Activated CD4-positive, alpha-beta T cell treated with anti-CD3 and anti-CD28 coated beads for 36 hours (primary cell): ENCODE measurements at regions not wholly inside any gene's neighbourhood (a gene's known extent, or its start where the extent isn't known, plus 50 kb on each side); places are given as distances from the start of the nearest gene placed in this dataset.

Experiments used
- ATAC-seq: fragments of 200-7000 bp; cut with Tn5 transposase; one replicate; pipeline ENCODE4 v1.10.0; 2021; ENCODE audit warnings: mild to moderate bottlenecking, moderate library complexity
- CTCF ChIA-PET: fragments of 350-600 bp; sonication (Branson Sonifier 250); formaldehyde crosslinking; loops from one replicate; lab custom pipeline; 2021; ENCODE audit warnings: antibody characterized with exemption; lab: Charles Lee
- POLR2A ChIA-PET: fragments of 350-600 bp; sonication (Branson Sonifier 250); formaldehyde crosslinking; loops from one replicate; lab custom pipeline; 2021; ENCODE audit warnings: antibody characterized with exemption, inconsistent platforms; lab: Charles Lee
- DNase-seq: peaks from one replicate; pipeline ENCODE4 v3.0.0-alpha.2; 2020
- H3K27ac Mint-ChIP-seq: one replicate; pipeline ENCODE4 v1.8.0; 2021; ENCODE audit warnings: mixed read lengths
- H3K27me3 Mint-ChIP-seq: one replicate; pipeline ENCODE4 v1.8.0; 2021; ENCODE audit warnings: mixed read lengths
- H3K36me3 Mint-ChIP-seq: one replicate; pipeline ENCODE4 v1.8.0; 2021; ENCODE audit warnings: low read depth, mixed read lengths
- H3K4me1 Mint-ChIP-seq: one replicate; pipeline ENCODE4 v1.8.0; 2021; ENCODE audit warnings: mixed read lengths
- H3K4me3 Mint-ChIP-seq: one replicate; pipeline ENCODE4 v1.8.0; 2021; ENCODE audit warnings: mild to moderate bottlenecking, moderate library complexity, mixed read lengths
- H3K9me3 Mint-ChIP-seq: one replicate; pipeline ENCODE4 v1.8.0; 2021; ENCODE audit warnings: low read depth, mixed read lengths
- intact Hi-C, 2 experiments: fragments of 100-400 bp; cut with DNase I in 1 of 2; cut with micrococcal nuclease in 1 of 2; formaldehyde crosslinking; loops; one replicate each; pipeline versions ENCODE4 v1.14.2 to v1.15.1; 2022 to 2024; cut with DNase I, micrococcal nuclease

GRCh38 chr5:153050496-153051179 is 439.8 kb upstream of the GRIA1 start:
- H3K27ac Mint-ChIP-seq, result no peak overlapping the region
- POLR2A ChIA-PET, result no interaction called here
- DNase-seq, result no peak
- CTCF ChIA-PET, result no interaction called here
- no peaks in the 10 kb centered on the region for H3K4me1 Mint-ChIP-seq
- no peak overlapping the region for H3K4me3 Mint-ChIP-seq
- no peak for ATAC-seq
- intact Hi-C loops, result no loop called here
- H3K27me3 Mint-ChIP-seq, result no peaks in the 10 kb centered on the region
- H3K9me3 Mint-ChIP-seq, result peaks cover 5% of the 10 kb centered on the region
- H3K36me3 Mint-ChIP-seq, result no peaks in the 10 kb centered on the region

DNA sequence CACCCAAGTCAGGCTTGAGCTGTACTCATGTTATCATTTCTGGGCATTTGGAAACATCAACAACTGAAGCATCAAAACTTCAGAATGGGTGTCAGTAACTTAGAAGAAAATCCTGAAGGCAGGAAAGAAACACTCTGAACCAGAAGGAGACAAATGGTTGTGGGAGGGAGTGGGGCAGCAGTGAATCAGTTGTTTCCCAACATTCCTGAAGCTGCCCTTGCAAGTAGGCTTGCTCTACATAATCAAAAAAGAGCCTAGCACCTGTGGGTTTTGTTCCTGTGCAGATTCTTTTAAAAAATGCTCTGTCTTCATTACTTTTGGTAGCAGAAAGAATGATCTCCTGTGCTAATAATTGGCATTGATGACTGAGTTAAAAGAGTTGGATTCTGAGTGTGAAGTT is 424.2 kb upstream of the GRIA1 start:
- Mint-ChIP-seq H3K4me3 (no peak overlapping the region), H3K27me3 (no peaks in the 10 kb centered on the region), H3K9me3 (peaks cover 6% of the 10 kb centered on the region), H3K27ac (no peak overlapping the region), H3K4me1 (no peaks in the 10 kb centered on the region), H3K36me3 (no peaks in the 10 kb centered on the region)
- DNase-seq, result no peak
- POLR2A ChIA-PET, result no interaction called here
- CTCF ChIA-PET, result interaction anchor here (0.6 kb wide), 1 partner anchor 610 kb away, joined by 3 read pairs; no protein-coding TSS in a partner anchor
- intact Hi-C loops, result no loop called here
- ATAC-seq, result no peak

- DNase-seq (no peak), ATAC-seq (no peak)
- ChIA-PET POLR2A (no interaction called here), CTCF (no interaction called here)
- Mint-ChIP-seq H3K27ac (no peak overlapping the region), H3K4me3 (no peak overlapping the region), H3K4me1 (no peaks in the 10 kb centered on the region), H3K27me3 (no peaks in the 10 kb centered on the region), H3K9me3 (peaks cover 6% of the 10 kb centered on the region), H3K36me3 (no peaks in the 10 kb centered on the region)
- intact Hi-C loops, result no loop called here
Observed at GRCh38 chr5:153067869-153068268, 422.6 kb upstream of the GRIA1 start.

DNA sequence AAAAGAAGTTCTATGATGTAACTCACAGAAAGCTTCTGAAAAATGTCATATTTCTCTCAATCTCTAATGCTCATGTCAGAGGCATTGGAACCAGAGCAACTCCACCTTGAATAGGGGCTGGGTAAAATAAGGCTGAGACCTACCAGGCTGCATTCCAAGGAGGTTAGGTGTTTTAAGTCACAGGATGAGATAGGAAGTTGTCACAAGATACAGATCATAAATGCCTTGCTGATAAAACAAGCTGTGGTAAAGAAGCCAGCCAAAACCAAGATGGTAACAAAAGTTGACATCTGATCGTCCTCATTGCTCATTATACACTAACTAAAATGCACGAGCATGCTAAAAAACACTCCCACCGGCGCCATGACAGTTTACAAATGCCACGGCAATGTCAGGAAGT is 411.1 kb upstream of the GRIA1 start:
- POLR2A ChIA-PET, result no interaction called here
- peaks cover 2% of the 10 kb centered on the region for H3K36me3 Mint-ChIP-seq
- no peaks in the 10 kb centered on the region for H3K4me1 Mint-ChIP-seq
- H3K4me3 Mint-ChIP-seq, result no peak overlapping the region
- no peak overlapping the region for H3K27ac Mint-ChIP-seq
- H3K9me3 Mint-ChIP-seq, result peaks cover 5% of the 10 kb centered on the region
- H3K27me3 Mint-ChIP-seq, result no peaks in the 10 kb centered on the region
- ATAC-seq (no peak), DNase-seq (no peak)
- CTCF ChIA-PET, result no interaction called here
- intact Hi-C loops, result no loop called here

GRCh38 chr5:153080940-153081339 is 409.5 kb upstream of the GRIA1 start:
- ChIA-PET CTCF (no interaction called here), POLR2A (no interaction called here)
- Mint-ChIP-seq H3K27me3 (no peaks in the 10 kb centered on the region), H3K4me1 (no peaks in the 10 kb centered on the region), H3K27ac (no peak overlapping the region), H3K4me3 (no peak overlapping the region), H3K9me3 (peaks cover 5% of the 10 kb centered on the region), H3K36me3 (peaks cover 2% of the 10 kb centered on the region)
- ATAC-seq (no peak), DNase-seq (no peak)
- intact Hi-C loops, result no loop called here

DNA sequence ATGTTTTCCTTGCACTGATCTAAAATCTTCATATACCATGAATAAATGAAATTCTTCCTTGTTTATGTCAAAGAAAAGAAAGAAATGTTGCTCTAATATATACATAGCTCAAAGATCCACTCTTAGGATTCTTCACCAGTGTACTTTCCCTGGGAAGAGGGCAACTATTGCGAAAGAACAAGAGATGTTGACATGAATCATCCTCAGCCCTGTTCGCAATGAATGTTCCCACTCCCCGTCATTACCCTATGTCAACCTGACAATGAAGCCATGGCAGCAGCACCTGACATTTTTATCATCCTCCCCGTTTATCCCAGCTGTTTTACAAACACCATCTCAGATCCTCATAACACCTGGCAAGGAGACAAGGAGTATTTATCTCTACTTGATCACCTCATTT is 409.1 kb upstream of the GRIA1 start:
- ChIA-PET POLR2A (no interaction called here), CTCF (no interaction called here)
- H3K4me1 Mint-ChIP-seq, result no peaks in the 10 kb centered on the region
- DNase-seq, result no peak
- peaks cover 2% of the 10 kb centered on the region for H3K36me3 Mint-ChIP-seq
- peaks cover 5% of the 10 kb centered on the region for H3K9me3 Mint-ChIP-seq
- no peak for ATAC-seq
- no peak overlapping the region for H3K4me3 Mint-ChIP-seq
- intact Hi-C loops, result no loop called here
- no peaks in the 10 kb centered on the region for H3K27me3 Mint-ChIP-seq
- no peak overlapping the region for H3K27ac Mint-ChIP-seq

DNA sequence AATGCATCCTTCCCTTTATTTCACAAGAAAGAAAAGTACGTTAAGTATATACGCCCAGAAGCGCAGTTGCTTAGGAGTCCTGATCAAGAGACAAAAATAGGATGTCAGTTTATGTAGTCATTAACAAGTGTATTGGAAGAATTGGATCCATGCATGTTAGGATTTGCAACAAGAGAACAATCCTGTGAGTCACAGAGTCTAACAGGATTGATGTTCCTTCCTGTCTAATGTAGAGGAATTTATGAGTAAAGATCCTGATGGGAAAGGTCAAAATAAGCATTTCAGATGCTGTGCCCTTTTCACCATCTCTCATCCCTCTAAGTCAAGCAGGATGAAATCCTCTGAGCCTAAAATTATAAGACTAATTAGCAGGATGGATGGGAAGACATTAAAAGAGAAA is 406.0 kb upstream of the GRIA1 start:
- Mint-ChIP-seq H3K9me3 (peaks cover 3% of the 10 kb centered on the region), H3K36me3 (peaks cover 2% of the 10 kb centered on the region), H3K4me1 (no peaks in the 10 kb centered on the region), H3K27ac (no peak overlapping the region), H3K4me3 (no peak overlapping the region), H3K27me3 (no peaks in the 10 kb centered on the region)
- ChIA-PET CTCF (interaction anchor here (0.7 kb wide), 1 partner anchor 17 kb away, joined by 3 read pairs; no protein-coding TSS in a partner anchor), POLR2A (no interaction called here)
- intact Hi-C loops, result no loop called here
- ATAC-seq (no peak), DNase-seq (no peak)

- CTCF ChIA-PET, result no interaction called here
Observed at GRCh38 chr5:153086486-153086885, 404.0 kb upstream of the GRIA1 start.

DNA sequence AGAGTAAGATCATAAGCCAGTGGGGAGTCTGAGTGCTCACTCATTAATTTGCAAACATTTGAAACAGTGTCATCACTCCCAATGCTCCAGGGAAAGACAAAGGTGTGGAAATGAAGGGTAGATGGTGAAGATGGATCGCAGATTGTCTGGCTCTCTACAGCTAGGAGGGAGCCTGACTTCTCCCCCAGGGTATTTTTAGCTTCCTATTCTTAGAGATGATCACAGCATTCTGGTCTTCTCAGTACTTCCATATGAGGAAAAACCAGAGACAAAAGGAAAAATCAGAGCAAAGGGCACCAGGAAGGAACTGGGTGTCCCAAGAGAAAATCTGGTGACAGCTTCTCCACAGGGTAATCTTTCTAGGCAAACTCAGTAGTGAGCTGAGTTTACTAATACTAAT is 401.9 kb upstream of the GRIA1 start:
- POLR2A ChIA-PET, result no interaction called here
- Mint-ChIP-seq H3K9me3 (peaks cover 2% of the 10 kb centered on the region), H3K4me1 (no peaks in the 10 kb centered on the region), H3K27me3 (no peaks in the 10 kb centered on the region), H3K36me3 (no peaks in the 10 kb centered on the region), H3K4me3 (no peak overlapping the region), H3K27ac (no peak overlapping the region)
- intact Hi-C loops, result no loop called here
- no peak for ATAC-seq
- DNase-seq, result no peak
- CTCF ChIA-PET, result no interaction called here

More at GRCh38 chr5:153086486-153086885, 404.0 kb upstream of the GRIA1 start:
- POLR2A ChIA-PET, result no interaction called here
- DNase-seq, result no peak
- H3K27me3 Mint-ChIP-seq, result no peaks in the 10 kb centered on the region
- no peaks in the 10 kb centered on the region for H3K9me3 Mint-ChIP-seq
- H3K27ac Mint-ChIP-seq, result no peak overlapping the region
- intact Hi-C loops, result no loop called here
- ATAC-seq, result no peak
- H3K4me1 Mint-ChIP-seq, result no peaks in the 10 kb centered on the region
- no peak overlapping the region for H3K4me3 Mint-ChIP-seq
- H3K36me3 Mint-ChIP-seq, result no peaks in the 10 kb centered on the region

DNA sequence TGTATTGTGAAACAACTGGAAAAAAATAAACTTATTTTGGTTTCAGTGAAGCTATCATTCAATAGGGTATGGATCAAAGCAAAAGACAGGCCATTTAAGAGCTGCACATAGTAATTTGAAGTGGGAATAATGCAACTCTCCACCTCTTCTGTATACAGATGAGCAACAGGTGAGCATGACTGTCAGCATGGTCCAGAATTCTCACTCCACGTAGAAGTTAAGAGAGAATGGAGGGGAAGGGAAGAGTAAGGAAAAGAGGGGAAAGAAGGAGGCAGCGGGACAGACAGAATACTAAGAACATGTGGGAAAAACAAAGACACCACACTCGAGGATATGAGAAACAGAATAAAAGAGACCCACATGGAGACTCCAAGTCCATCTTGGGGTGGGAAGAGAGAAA is 396.1 kb upstream of the GRIA1 start:
- POLR2A ChIA-PET, result no interaction called here
- no peak for ATAC-seq
- intact Hi-C loops, result no loop called here
- Mint-ChIP-seq H3K27me3 (no peaks in the 10 kb centered on the region), H3K27ac (no peak overlapping the region), H3K4me1 (no peaks in the 10 kb centered on the region), H3K36me3 (no peaks in the 10 kb centered on the region), H3K9me3 (peaks cover 2% of the 10 kb centered on the region), H3K4me3 (no peak overlapping the region)
- no peak for DNase-seq
- CTCF ChIA-PET, result no interaction called here

GRCh38 chr5:153096381-153096780 is 394.1 kb upstream of the GRIA1 start:
- H3K9me3 Mint-ChIP-seq, result peaks cover 2% of the 10 kb centered on the region
- intact Hi-C loops, result no loop called here
- no peaks in the 10 kb centered on the region for H3K36me3 Mint-ChIP-seq
- no peak overlapping the region for H3K4me3 Mint-ChIP-seq
- no peak for ATAC-seq
- H3K4me1 Mint-ChIP-seq, result no peaks in the 10 kb centered on the region
- CTCF ChIA-PET, result no interaction called here
- H3K27me3 Mint-ChIP-seq, result no peaks in the 10 kb centered on the region
- H3K27ac Mint-ChIP-seq, result no peak overlapping the region
- no peak for DNase-seq
- POLR2A ChIA-PET, result no interaction called here

GRCh38 chr5:153099328-153099727 is 391.1 kb upstream of the GRIA1 start:
- Mint-ChIP-seq H3K9me3 (no peaks in the 10 kb centered on the region), H3K27ac (no peak overlapping the region), H3K4me1 (no peaks in the 10 kb centered on the region), H3K27me3 (no peaks in the 10 kb centered on the region), H3K4me3 (no peak overlapping the region), H3K36me3 (no peaks in the 10 kb centered on the region)
- ChIA-PET CTCF (no interaction called here), POLR2A (no interaction called here)
- intact Hi-C loops, result no loop called here
- DNase-seq (no peak), ATAC-seq (no peak)
